GM21825 (cell line): ENCODE measurements at regions not wholly inside any gene's neighbourhood (a gene's known extent, or its start where the extent isn't known, plus 50 kb on each side); places are given as distances from the start of the nearest gene placed in this dataset.

Source experiments
- ATAC-seq: cut with Tn5 transposase; IDR thresholded peaks from one replicate; pipeline ENCODE4 v1.9.1; 2021; ENCODE audit warnings: mild to moderate bottlenecking, moderate library complexity; ENCODE audit not compliant: unreplicated experiment

- ATAC-seq: no peak
Measured at GRCh38 chr20:51269671-51270070, 246.8 kb upstream of the KCNG1 start.

- ATAC-seq: no peak
Measured at GRCh38 chr20:51267679-51268078, 244.8 kb upstream of the KCNG1 start.

- no peak for ATAC-seq
Measured at GRCh38 chr20:51266353-51266752, 243.4 kb upstream of the KCNG1 start.

- ATAC-seq: no peak
Measured at GRCh38 chr20:51265361-51265760, 242.5 kb upstream of the KCNG1 start.

- ATAC-seq: no peak
Measured at GRCh38 chr20:51262240-51262639, 239.3 kb upstream of the KCNG1 start.

GRCh38 chr20:51259455-51259854 lies 236.5 kb upstream of the KCNG1 start:
- ATAC-seq: no peak

- no peak for ATAC-seq
Measured at GRCh38 chr20:51258582-51259165, 235.8 kb upstream of the KCNG1 start.

GRCh38 chr20:51255417-51255816 lies 232.5 kb upstream of the KCNG1 start:
- ATAC-seq: no peak

- no peak for ATAC-seq
Measured at GRCh38 chr20:51253280-51253679, 230.4 kb upstream of the KCNG1 start.

- ATAC-seq: no peak
Measured at GRCh38 chr20:51249781-51250180, 226.9 kb upstream of the KCNG1 start.

- ATAC-seq: no peak
Measured at GRCh38 chr20:51249215-51249614, 226.3 kb upstream of the KCNG1 start.

- ATAC-seq: no peak
Measured at GRCh38 chr20:51244466-51244865, 221.6 kb upstream of the KCNG1 start.

GRCh38 chr20:51238675-51239305 lies 215.9 kb upstream of the KCNG1 start:
- no peak for ATAC-seq

GRCh38 chr20:51237791-51238190 lies 214.9 kb upstream of the KCNG1 start:
- ATAC-seq: no peak

GRCh38 chr20:51237278-51237677 lies 214.4 kb upstream of the KCNG1 start:
- ATAC-seq: no peak

- ATAC-seq: no peak
Measured at GRCh38 chr20:51236421-51236820, 213.5 kb upstream of the KCNG1 start.

GRCh38 chr20:51233345-51233744 lies 210.4 kb upstream of the KCNG1 start:
- ATAC-seq: no peak

- no peak for ATAC-seq
Measured at GRCh38 chr20:51230727-51231126, 207.8 kb upstream of the KCNG1 start.

GRCh38 chr20:51228763-51229162 lies 205.9 kb upstream of the KCNG1 start:
- no peak for ATAC-seq

GRCh38 chr20:51227744-51228143 lies 204.8 kb upstream of the KCNG1 start:
- no peak for ATAC-seq

- ATAC-seq: no peak
Measured at GRCh38 chr20:51223183-51223720, 200.3 kb upstream of the KCNG1 start.

- no peak for ATAC-seq
Measured at GRCh38 chr20:51221791-51222408, 199.0 kb upstream of the KCNG1 start.
